ENCODE measurements at regions not wholly inside any gene's neighbourhood (a gene's known extent, or its start where the extent isn't known, plus 50 kb on each side); places are given as distances from the start of the nearest gene placed in this dataset.

GRCh38 chr7:93048136-93048930 lies 69.4 kb downstream of the SAMD9 start:
- POLR2A ChIA-PET (ENCODE audit: partially characterized antibody), result no interaction called here
- Histone ChIP-seq H3K27ac (ENCODE audit: low read depth, low read length) (no peak overlapping the region), H2BK120ac (replicated peaks; ENCODE audit: low read depth, low read length) (no peak overlapping the region), H3K9ac (replicated peaks in 1 of 4; ENCODE audit: extremely low read depth in 1 of 4, low read depth in 3 of 4, low read length in 3 of 4) (no peak overlapping the region), H3K36me3 (ENCODE audit: control insufficient read depth in 2 of 4, insufficient read depth in 4 of 4, low read length in 3 of 4) (no peaks in the 10 kb centered on the region), H3K4me2 (ENCODE audit: insufficient read depth in 1 of 2, low read depth in 2 of 2, low read length in 2 of 2) (no peak overlapping the region), H3K27me3 (replicated peaks in 1 of 4; ENCODE audit: control insufficient read depth in 3 of 4, extremely low read depth in 1 of 4, insufficient read depth in 3 of 4, low read length in 3 of 4) (peaks cover 0 to 8% (median under 1%) of the 10 kb centered on the region in 4 experiments; a peak in 4 of 7 replicates), H4K8ac (ENCODE audit: extremely low read depth, insufficient read depth, low read length) (no peak overlapping the region), H3K14ac (ENCODE audit: insufficient read length) (no peak overlapping the region), H2BK5ac (ENCODE audit: low read depth, low read length) (no peak overlapping the region), H3K56ac (replicated peaks; ENCODE audit: insufficient read length, low read depth, low read length) (no peak overlapping the region), H2AK5ac (ENCODE audit: low read depth, low read length) (no peak overlapping the region), H3K18ac (ENCODE audit: extremely low read depth, low read length) (no peak overlapping the region), H3K23ac (ENCODE audit: insufficient read length) (no peak overlapping the region), H2BK20ac (ENCODE audit: low read length) (no peak overlapping the region), H4K91ac (replicated peaks; ENCODE audit: insufficient read length, low read length) (no peak overlapping the region), H4K20me1 (replicated peaks in 1 of 2; ENCODE audit: control insufficient read depth in 1 of 2, insufficient read depth in 2 of 2, low read length in 2 of 2) (no peaks in the 10 kb centered on the region), H2BK15ac (ENCODE audit: low read length) (no peak overlapping the region), H3K4ac (replicated peaks; ENCODE audit: insufficient read length, low read depth, low read length) (no peak overlapping the region), H3K79me1 (ENCODE audit: low read depth, low read length) (peaks cover 2% of the 10 kb centered on the region; the same call in 1 of the 2 replicates), H3K9me3 (ENCODE audit: insufficient read depth in 2 of 2, low read depth in 1 of 2, low read length in 1 of 2) (no peaks in the 10 kb centered on the region), H2AFZ (ENCODE audit: low read length) (no peak overlapping the region), H4K5ac (ENCODE audit: insufficient read length, low read depth, low read length) (no peak overlapping the region), H2BK12ac (ENCODE audit: low read depth, low read length) (no peak overlapping the region), H3K4me3 (ENCODE audit: extremely low read depth in 1 of 4, insufficient read depth in 2 of 4, low read depth in 3 of 4, low read length in 4 of 4) (no peak overlapping the region), H3K4me1 (replicated peaks in 1 of 4; ENCODE audit: control insufficient read depth in 3 of 4, insufficient read depth in 4 of 4, low read length in 3 of 4) (peaks cover 2 to 11% (median 7%) of the 10 kb centered on the region in 4 experiments; a peak in 6 of 7 replicates), H3K23me2 (ENCODE audit: low read depth, low read length) (peaks cover 6% of the 10 kb centered on the region; the same call in 1 of the 2 replicates), H3K79me2 (ENCODE audit: control insufficient read depth in 1 of 2, insufficient read depth in 2 of 2, low read length in 2 of 2) (no peaks in the 10 kb centered on the region)
- no peak for FAIRE-seq
- WGBS, 2 experiments (ENCODE audit: extremely low coverage in 1 of 2, insufficient coverage in 1 of 2, insufficient read length in 1 of 2, insufficient replicate concordance in 2 of 2, low coverage in 1 of 2, low lambda C conversion rate in 2 of 2, missing lambda C conversion rate in 1 of 2), result 83% methylated on average over 3 of the region's 3 CpGs; no CpG with 5 or more reads in 1 of the 2 experiments
- no peak for DNase-seq (ENCODE audit: low read depth in 1 of 2, low spot score in 2 of 2)
- CTCF ChIA-PET (ENCODE audit: partially characterized antibody), result interaction anchor here (1.1 to 1.5 kb wide), 4 partner anchors 168 to 438 kb away, joined by 3 to 6 read pairs (median 5); no protein-coding TSS in a partner anchor
- no peak for TF ChIP-seq BACH1 (IDR thresholded peaks at IDR 0.05; ENCODE audit: low read length)
- TF ChIP-seq ATF2 (IDR thresholded peaks at IDR 0.05; ENCODE audit: low read length), result no peak
- TF ChIP-seq CHD1 (IDR thresholded peaks at IDR 0.05; ENCODE audit: low read depth, low read length), result no peak
- no peak for TF ChIP-seq KDM5A (IDR thresholded peaks at IDR 0.05; ENCODE audit: low read length)
- no peak for TF ChIP-seq RBBP5 (IDR thresholded peaks at IDR 0.05; ENCODE audit: borderline replicate concordance, low read depth, low read length)
- no peak for TF ChIP-seq CBX5 (IDR thresholded peaks at IDR 0.05; ENCODE audit: low read depth, low read length)
- TF ChIP-seq TEAD4 (IDR thresholded peaks at IDR 0.05; ENCODE audit: low read depth, low read length), result no peak
- TF ChIP-seq CEBPB (IDR thresholded peaks at IDR 0.05; ENCODE audit: low read depth, low read length), result no peak
- no peak for TF ChIP-seq KDM4A (IDR thresholded peaks at IDR 0.05; ENCODE audit: low read depth, low read length, severe bottlenecking)
- no peak for TF ChIP-seq CBX8 (IDR thresholded peaks at IDR 0.05; ENCODE audit: borderline replicate concordance, low read depth, low read length)
